IPS-20b (cell line): ENCODE measurements at regions not wholly inside any gene's neighbourhood (a gene's known extent, or its start where the extent isn't known, plus 50 kb on each side); places are given as distances from the start of the nearest gene placed in this dataset.
"Not testable (repeated sequence)": the region's sequence is repeated elsewhere in the genome, so short reads cannot be mapped to it uniquely, and the experiment has no call there.

Experiments
- H3K27ac ChIP-seq: one replicate; pipeline ENCODE4 v1.5.1; 2013; ENCODE audit warnings: low read length
- H3K27me3 ChIP-seq: 2 replicates; pipeline ENCODE4 v1.6.1; 2013; ENCODE audit warnings: mild to moderate bottlenecking, low read length, inconsistent platforms; ENCODE audit not compliant: insufficient read depth
- H3K36me3 ChIP-seq: 2 replicates; pipeline ENCODE4 v1.6.1; 2013; ENCODE audit warnings: low read depth, mild to moderate bottlenecking, inconsistent platforms, low read length, moderate library complexity; ENCODE audit not compliant: insufficient read depth
- H3K4me1 ChIP-seq: 2 replicates; pipeline ENCODE4 v1.6.1; 2013; ENCODE audit warnings: mild to moderate bottlenecking, control low read depth, inconsistent platforms, low read length, moderate library complexity; ENCODE audit not compliant: insufficient read depth
- H3K4me3 ChIP-seq: 2 replicates; pipeline ENCODE4 v1.5.1; 2013; ENCODE audit warnings: mild to moderate bottlenecking, low read length, inconsistent platforms
- H3K9ac ChIP-seq: 2 replicates; pipeline ENCODE4 v1.6.1; 2013; ENCODE audit warnings: low read depth, mild to moderate bottlenecking, inconsistent platforms, low read length, moderate library complexity
- H3K9me3 ChIP-seq: 2 replicates; pipeline ENCODE4 v1.6.1; 2013; ENCODE audit warnings: mild to moderate bottlenecking, low read depth, low read length, inconsistent platforms; ENCODE audit not compliant: insufficient read depth

DNA sequence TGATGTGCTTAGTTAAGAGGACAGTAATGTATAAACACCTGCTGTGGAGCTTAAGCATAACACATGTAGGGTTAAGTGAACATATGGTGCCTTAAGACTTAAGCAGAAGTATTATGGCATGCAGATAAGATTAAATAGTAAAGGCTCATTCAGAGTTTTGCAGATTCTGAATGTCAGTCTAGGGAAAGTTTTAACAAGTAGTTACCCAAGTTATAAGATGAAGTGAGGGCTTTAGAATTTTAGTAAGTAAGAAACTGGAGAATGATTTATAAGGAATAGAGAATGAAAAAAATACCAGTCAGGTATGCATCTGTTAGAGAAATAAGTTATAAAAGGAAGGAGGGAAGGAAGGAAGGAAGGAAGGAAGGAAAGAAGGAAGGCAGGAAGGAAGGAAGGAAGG, 902.1 kb downstream of the TRAM1L1 start:
- no peaks in the 10 kb centered on the region for H3K4me1 ChIP-seq
- no peak overlapping the region for H3K4me3 ChIP-seq
- no peaks in the 10 kb centered on the region for H3K9me3 ChIP-seq
- H3K27me3 ChIP-seq, result no peaks in the 10 kb centered on the region
- no peaks in the 10 kb centered on the region for H3K36me3 ChIP-seq
- H3K27ac ChIP-seq, result no peak overlapping the region
- H3K9ac ChIP-seq, result no peak overlapping the region

DNA sequence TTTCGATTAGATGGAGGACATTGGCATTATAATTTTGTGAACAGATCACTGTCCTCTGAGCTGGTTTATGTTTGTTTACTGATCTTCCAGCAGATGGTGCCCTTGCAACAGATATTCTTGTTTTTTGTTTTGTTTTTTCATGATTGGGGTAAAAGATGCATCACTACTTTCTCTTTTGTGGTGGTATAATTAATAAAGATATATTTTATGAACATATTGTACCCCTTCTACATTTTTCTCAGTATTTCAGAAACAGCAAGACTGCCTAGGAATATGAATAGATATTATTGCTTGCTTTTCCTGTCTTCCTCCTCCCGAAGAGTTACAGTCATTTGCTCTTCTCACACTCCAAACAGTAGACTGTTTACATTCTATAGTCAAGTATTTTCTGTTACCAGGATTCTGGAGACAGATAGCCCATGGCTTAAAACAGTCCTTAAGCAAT, 905.2 kb downstream of the TRAM1L1 start:
- H3K4me1 ChIP-seq, result no peaks in the 10 kb centered on the region
- H3K9ac ChIP-seq, result no peak overlapping the region
- H3K9me3 ChIP-seq, result no peaks in the 10 kb centered on the region
- no peak overlapping the region for H3K27ac ChIP-seq
- no peaks in the 10 kb centered on the region for H3K27me3 ChIP-seq
- H3K36me3 ChIP-seq, result no peaks in the 10 kb centered on the region
- no peak overlapping the region for H3K4me3 ChIP-seq

DNA sequence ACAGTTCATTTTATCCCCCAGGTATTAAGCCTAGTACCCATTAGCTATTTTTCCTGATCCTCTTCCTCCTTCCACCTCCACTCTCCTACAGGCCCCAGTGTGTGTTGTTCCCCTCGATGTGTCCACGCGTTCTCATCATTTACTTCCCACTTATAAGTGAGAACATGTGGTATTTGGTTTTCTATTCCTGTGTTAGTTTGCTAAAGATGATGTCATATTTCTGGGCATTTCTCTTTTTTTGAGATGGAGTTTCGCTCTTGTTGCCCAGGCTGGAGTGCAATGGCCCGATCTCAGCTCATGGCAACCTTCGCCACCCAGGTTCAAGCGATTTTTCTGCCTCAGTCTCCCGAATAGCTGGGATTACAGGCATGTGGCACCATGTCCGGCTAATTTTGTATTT, 934.0 kb downstream of the TRAM1L1 start:
- not testable (repeated sequence) for H3K9me3 ChIP-seq, H3K27me3 ChIP-seq, H3K9ac ChIP-seq, H3K4me3 ChIP-seq, H3K36me3 ChIP-seq, H3K27ac ChIP-seq
- peaks cover 13% of the 10 kb centered on the region for H3K4me1 ChIP-seq

DNA sequence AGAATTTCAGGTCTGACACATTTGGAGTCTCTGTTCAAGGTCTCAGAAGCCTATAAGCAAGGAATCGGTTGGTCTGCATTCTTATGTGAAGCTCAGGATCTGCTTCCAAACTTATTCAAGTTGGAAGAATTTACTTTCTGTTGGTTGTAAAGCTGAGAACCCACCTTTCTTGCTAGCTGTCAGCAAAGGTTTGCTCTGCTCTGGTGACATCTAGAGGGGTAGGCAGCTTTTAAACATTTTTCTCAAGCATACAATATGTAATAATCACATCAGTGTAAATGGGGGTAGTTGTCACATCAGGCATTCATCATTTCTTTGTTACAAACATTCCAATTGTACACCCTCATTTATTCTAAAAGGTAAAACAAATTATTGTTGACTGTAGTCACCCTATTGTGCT, 935.2 kb downstream of the TRAM1L1 start:
- Histone ChIP-seq H3K36me3 (no peaks in the 10 kb centered on the region), H3K4me3 (no peak overlapping the region), H3K4me1 (peaks cover 13% of the 10 kb centered on the region), H3K27ac (no peak overlapping the region), H3K9me3 (no peaks in the 10 kb centered on the region), H3K9ac (no peak overlapping the region), H3K27me3 (no peaks in the 10 kb centered on the region)

DNA sequence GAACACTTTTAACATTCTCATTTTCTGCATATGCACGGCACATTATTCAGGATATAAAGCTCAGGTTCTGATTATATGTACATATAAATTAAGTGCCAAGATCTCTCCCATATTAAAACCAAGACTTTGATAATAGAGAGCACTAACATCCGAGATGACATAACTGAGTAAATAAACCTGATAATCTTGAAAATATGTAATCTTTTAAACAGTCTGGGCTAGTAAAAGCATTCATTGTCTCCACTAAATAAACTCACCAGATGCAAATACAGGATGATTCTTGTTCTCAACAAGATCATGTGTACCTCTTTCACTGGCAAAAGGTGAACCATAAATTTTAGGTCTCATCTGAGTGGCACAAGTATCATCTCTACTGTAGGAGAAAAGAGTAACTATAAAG, 942.2 kb downstream of the TRAM1L1 start:
- no peak overlapping the region for H3K9ac ChIP-seq
- peaks cover 3% of the 10 kb centered on the region; the same call in 1 of the 2 replicates for H3K4me1 ChIP-seq
- H3K27me3 ChIP-seq, result no peaks in the 10 kb centered on the region
- H3K27ac ChIP-seq, result no peak overlapping the region
- H3K9me3 ChIP-seq, result no peaks in the 10 kb centered on the region
- H3K4me3 ChIP-seq, result no peak overlapping the region
- H3K36me3 ChIP-seq, result no peaks in the 10 kb centered on the region

DNA sequence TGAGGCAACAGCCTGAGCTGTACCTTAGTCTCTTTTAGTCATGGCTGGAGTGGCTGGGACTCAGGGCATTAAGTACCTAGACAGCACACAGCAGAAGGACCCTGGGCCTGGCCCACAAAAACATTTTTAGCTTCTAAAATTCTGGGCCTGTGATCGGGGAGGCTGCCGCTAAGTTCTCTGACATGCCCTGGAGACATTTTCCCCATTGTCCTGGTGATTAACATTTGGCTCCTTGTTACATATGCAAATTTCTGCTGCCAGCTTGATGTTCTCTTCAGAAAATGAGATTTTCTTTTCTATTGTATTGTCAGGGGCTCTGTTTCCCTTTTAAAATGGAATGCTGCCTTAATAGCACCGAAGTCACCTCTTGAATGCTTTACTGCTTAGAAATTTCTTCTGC, 952.4 kb downstream of the TRAM1L1 start:
- H3K27me3 ChIP-seq, result no peaks in the 10 kb centered on the region
- no peak overlapping the region for H3K9ac ChIP-seq
- no peaks in the 10 kb centered on the region for H3K4me1 ChIP-seq
- no peaks in the 10 kb centered on the region for H3K36me3 ChIP-seq
- no peak overlapping the region for H3K4me3 ChIP-seq
- no peaks in the 10 kb centered on the region for H3K9me3 ChIP-seq
- H3K27ac ChIP-seq, result no peak overlapping the region

DNA sequence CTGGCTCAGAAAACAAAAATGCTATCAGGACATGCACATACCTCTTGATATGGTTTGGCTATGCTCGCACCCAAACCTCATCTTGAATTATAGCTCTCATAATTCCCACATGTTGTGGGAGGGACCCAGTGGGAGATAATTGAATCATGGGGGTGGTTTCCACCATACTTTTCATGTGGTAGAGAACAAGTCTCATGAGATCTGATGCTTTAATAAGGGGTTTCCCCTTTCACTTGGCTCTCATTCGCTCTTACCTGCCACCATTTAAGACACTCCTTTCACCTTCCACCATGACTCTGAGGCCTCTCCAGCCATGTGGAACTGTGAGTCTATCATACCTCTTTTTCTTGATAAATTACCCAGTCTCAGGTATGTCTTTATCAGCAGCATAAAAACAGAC, 958.6 kb downstream of the TRAM1L1 start:
- H3K27me3 ChIP-seq, result no peaks in the 10 kb centered on the region
- no peaks in the 10 kb centered on the region for H3K9me3 ChIP-seq
- H3K27ac ChIP-seq, result no peak overlapping the region
- no peak overlapping the region for H3K4me3 ChIP-seq
- H3K4me1 ChIP-seq, result no peaks in the 10 kb centered on the region
- no peak overlapping the region for H3K9ac ChIP-seq
- no peaks in the 10 kb centered on the region for H3K36me3 ChIP-seq

DNA sequence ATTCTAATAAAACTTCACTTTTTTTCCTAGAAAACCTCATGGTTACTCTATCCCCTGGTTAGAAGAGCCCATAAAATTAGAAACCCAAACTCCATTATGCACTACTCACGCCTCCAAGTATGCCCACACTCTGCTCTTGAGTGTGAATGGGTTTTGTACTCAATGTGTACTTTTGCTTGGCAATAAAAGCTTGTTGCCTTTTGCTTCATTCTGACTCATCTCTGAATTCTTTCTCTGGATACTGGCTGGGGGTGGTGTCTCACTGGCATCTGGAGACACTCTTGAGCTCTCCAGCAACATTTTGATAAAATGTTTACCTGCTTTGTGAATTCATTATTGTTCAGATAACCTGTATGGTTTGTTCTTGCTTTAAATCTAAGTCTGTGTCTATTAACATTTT, 963.3 kb downstream of the TRAM1L1 start:
- no peaks in the 10 kb centered on the region for H3K4me1 ChIP-seq
- no peak overlapping the region for H3K9ac ChIP-seq
- no peak overlapping the region for H3K4me3 ChIP-seq

DNA sequence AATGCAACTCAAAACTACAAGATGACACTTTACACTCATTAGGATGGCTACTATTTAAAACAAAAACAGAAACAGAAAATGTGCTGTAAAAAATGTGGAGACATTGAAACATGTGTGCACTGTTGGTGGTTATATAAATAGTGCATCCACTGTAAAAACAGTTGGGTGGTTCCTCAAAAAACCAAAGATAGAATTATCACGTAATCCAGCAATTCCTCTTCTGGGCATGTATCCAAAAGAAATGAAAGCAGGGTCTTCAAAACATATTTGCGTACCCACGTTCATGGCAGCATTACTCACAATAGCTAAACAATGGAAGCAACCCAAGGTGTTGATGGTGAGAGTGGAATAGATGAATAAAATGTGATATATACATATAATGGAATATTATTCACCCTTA, 967.2 kb downstream of the TRAM1L1 start:
- Histone ChIP-seq H3K36me3 (no peaks in the 10 kb centered on the region), H3K27me3 (no peaks in the 10 kb centered on the region)

More for the DNA sequence above, 963.3 kb downstream of the TRAM1L1 start:
- Histone ChIP-seq H3K36me3 (no peaks in the 10 kb centered on the region), H3K27ac (no peak overlapping the region), H3K27me3 (no peaks in the 10 kb centered on the region), H3K9me3 (no peaks in the 10 kb centered on the region)

DNA sequence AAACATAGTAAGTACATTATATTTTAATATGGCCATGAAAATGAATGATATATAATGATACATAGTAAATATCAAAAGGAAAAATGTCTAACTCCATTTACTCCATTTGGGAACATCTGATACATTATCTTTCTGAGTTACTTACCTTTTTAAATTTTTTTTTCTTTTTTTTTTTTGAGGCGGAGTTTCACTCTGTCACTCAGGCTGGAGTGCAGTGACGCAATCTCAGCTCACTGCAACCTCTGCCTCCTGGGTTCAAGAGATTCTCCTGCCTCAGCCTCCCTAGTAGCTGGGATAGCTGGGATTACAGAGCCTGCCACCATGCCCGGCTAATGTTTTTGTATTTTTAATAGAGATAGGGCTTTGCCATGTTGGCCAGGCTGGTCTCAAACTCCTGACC, 972.5 kb downstream of the TRAM1L1 start:
- H3K36me3 ChIP-seq, H3K4me3 ChIP-seq, H3K27me3 ChIP-seq, H3K9me3 ChIP-seq, H3K9ac ChIP-seq, H3K4me1 ChIP-seq, H3K27ac ChIP-seq: not testable (repeated sequence)

More for the DNA sequence above, 967.2 kb downstream of the TRAM1L1 start:
- Histone ChIP-seq H3K27ac (no peak overlapping the region), H3K9ac (no peak overlapping the region), H3K4me1 (no peaks in the 10 kb centered on the region), H3K4me3 (no peak overlapping the region), H3K9me3 (no peaks in the 10 kb centered on the region)

DNA sequence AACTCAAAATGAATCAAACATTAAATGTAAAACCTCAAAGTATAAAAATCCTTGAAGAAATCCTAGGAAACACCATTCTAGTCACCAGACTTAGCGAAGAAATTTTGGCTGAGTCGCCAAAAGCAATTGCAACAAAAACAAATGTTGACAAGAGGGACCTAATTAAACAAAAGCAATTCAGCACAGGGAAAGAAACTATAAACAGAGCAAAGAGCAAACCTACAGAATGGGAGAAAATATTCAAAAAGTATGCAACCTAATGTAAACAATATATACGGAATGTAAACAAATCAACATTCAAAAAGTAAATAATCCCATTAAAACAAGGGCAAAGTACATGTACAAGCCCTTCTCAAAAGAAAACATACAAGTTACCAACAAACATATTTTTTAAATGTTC, 974.7 kb downstream of the TRAM1L1 start:
- H3K36me3 ChIP-seq, result no peaks in the 10 kb centered on the region

DNA sequence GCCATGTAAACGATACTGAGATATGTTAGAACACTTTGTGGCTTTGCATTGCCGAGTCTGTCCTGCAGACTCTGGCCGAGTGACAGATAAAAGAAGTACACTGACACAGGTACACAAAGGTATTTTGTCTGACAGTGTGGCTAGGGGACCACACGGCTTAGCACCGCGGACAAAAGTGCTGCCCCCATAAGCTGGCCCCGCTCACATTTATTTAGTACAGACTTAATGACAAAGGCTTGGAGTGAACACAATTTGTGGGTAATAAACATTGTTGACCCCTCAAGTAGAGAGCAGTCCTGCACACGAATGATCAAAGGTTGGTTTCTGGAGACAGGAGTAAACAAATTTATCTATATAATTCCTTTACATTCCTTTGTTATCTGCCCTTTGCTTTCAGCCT, 976.8 kb downstream of the TRAM1L1 start:
- H3K9ac ChIP-seq, result no peak overlapping the region
- H3K4me1 ChIP-seq, result no peaks in the 10 kb centered on the region
- H3K9me3 ChIP-seq, result no peaks in the 10 kb centered on the region
- H3K27me3 ChIP-seq, result no peaks in the 10 kb centered on the region
- H3K36me3 ChIP-seq, result no peaks in the 10 kb centered on the region
- H3K4me3 ChIP-seq, result no peak overlapping the region
- H3K27ac ChIP-seq, result no peak overlapping the region

More for the DNA sequence above, 974.7 kb downstream of the TRAM1L1 start:
- H3K27ac ChIP-seq, result no peak overlapping the region
- no peaks in the 10 kb centered on the region for H3K4me1 ChIP-seq
- no peaks in the 10 kb centered on the region for H3K27me3 ChIP-seq
- H3K9me3 ChIP-seq, result no peaks in the 10 kb centered on the region
- no peak overlapping the region for H3K4me3 ChIP-seq
- no peak overlapping the region for H3K9ac ChIP-seq

DNA sequence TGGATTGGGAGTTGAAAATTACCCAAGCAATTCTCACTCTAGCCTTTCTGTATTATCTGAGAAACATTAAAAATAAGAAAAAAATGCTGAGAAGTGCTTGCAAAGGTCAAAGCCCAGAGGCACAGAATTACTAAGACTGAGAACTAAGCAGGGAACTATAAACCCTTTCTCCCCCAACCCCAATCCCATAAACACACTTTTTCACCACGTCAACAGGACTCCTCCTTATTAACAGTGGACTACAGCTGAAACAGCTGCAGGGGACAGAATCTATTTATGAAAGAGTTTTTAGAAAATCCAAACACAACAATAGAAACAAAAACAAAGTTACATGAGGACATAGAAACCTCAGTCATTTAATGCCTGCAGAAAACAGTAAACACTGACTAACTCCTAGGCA, 984.1 kb downstream of the TRAM1L1 start:
- Histone ChIP-seq H3K9me3 (peaks cover 24% of the 10 kb centered on the region), H3K27me3 (no peaks in the 10 kb centered on the region), H3K4me1 (no peaks in the 10 kb centered on the region), H3K27ac (no peak overlapping the region), H3K4me3 (no peak overlapping the region), H3K36me3 (no peaks in the 10 kb centered on the region), H3K9ac (no peak overlapping the region)
